Suprapubic skin (tissue), 3 donors: ENCODE measurements at regions not wholly inside any gene's neighbourhood (a gene's known extent, or its start where the extent isn't known, plus 50 kb on each side); places are given as distances from the start of the nearest gene placed in this dataset.

Experiments
- CTCF ChIP-seq, 2 donors: fragments of 200-600 bp in 1 of 2; fragments of 450-650 bp in 1 of 2; sonication (generic) in 1 of 2; IDR thresholded peaks; one replicate each; pipeline ENCODE4 v1.5.1; 2016 to 2019; ENCODE audit warnings: antibody characterized with exemption in 2 of 2, mild to moderate bottlenecking in 1 of 2, moderate library complexity in 1 of 2
- POLR2A ChIP-seq, 2 donors: fragments of 450-650 bp; IDR thresholded peaks; one replicate each; pipeline ENCODE4 v1.6.1; 2017; ENCODE audit warnings: antibody characterized with exemption in 2 of 2, mild to moderate bottlenecking in 2 of 2, moderate library complexity in 2 of 2

DNA sequence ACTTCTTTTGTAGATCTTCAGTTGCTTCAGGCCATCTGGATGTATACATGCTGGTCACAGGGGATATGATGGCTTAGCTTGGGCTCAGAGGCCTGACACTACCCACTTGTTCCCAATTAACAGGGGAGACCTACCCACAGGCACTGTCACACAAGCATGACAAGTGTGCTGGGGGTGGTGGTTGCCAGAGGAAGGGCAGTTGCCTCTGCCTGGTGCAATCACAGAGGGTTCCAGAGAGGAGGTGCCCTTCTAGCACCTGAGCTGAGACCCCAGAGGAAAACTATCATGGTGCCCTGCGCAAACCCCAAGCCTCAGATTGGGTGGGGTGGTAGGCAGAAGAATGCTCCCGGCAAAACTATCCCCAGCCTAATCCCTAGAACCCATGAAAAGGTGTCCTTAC is 65.6 kb upstream of the NANOS1 start:
- TF ChIP-seq POLR2A (IDR thresholded peaks at IDR 0.05), result no peak
- TF ChIP-seq CTCF (IDR thresholded peaks at IDR 0.05), result no peak
